SK-N-SH (cell line): ENCODE measurements at regions not wholly inside any gene's neighbourhood (a gene's known extent, or its start where the extent isn't known, plus 50 kb on each side); places are given as distances from the start of the nearest gene placed in this dataset.

Experiments
- CTCF ChIA-PET: fragments of 300-600, 350-600 bp; formaldehyde crosslinking; extraction: SDS; loops from one replicate; lab custom pipeline; 2021; lab: Yijun Ruan, JAX
- POLR2A ChIA-PET: fragments of 350-600 bp; sonication (Branson Sonifier 250); formaldehyde crosslinking; extraction: SDS; loops from one replicate; lab custom pipeline; 2020; ENCODE audit warnings: antibody characterized with exemption, inconsistent platforms; lab: Yijun Ruan, JAX
- DNase-seq: peaks from one replicate; pipeline ENCODE4 v3.0.0; 2012
- H2AFZ ChIP-seq: fragments of 200-600 bp; sonication (generic); 2 replicates; pipeline ENCODE4 v1.8.1; 2016; ENCODE audit warnings: antibody characterized with exemption, mild to moderate bottlenecking, low read depth
- H3F3A ChIP-seq: fragments of 200-600 bp; sonication (generic); replicated peaks from 2 replicates; pipeline ENCODE3; 2016; ENCODE audit warnings: antibody characterized with exemption, mild to moderate bottlenecking; ENCODE audit not compliant: insufficient read depth
- H3K27ac ChIP-seq, 2 experiments: fragments of 200-500 bp in 1 of 2; fragments of 200-600 bp in 1 of 2; sonication (Bioruptor generic) in 1 of 2; sonication (generic), shearing (Covaris generic) in 1 of 2; 2 replicates each; pipeline versions ENCODE4 v1.5.1 to v1.6.1; 2014 to 2016; ENCODE audit warnings: low read depth in 2 of 2, inconsistent platforms in 1 of 2, low read length in 1 of 2, mild to moderate bottlenecking in 1 of 2, mixed read lengths in 1 of 2
- H3K27me3 ChIP-seq: fragments of 200-600 bp; sonication (generic), shearing (Covaris generic); 2 replicates; pipeline ENCODE4 v1.6.1; 2016; ENCODE audit warnings: mixed run types; ENCODE audit not compliant: insufficient read depth
- H3K36me3 ChIP-seq, 2 experiments: fragments of 200-500 bp in 1 of 2; fragments of 200-600 bp in 1 of 2; sonication (Bioruptor generic) in 1 of 2; sonication (generic) in 1 of 2; replicated peaks in 1 of 2; 2 replicates each; pipeline versions ENCODE3 to v1.5.1; 2014 to 2016; ENCODE audit warnings: low read length in 1 of 2, mild to moderate bottlenecking in 1 of 2; ENCODE audit not compliant: insufficient read depth in 2 of 2, control insufficient read depth in 1 of 2
- H3K4me1 ChIP-seq, 2 experiments: fragments of 200-500 bp in 1 of 2; fragments of 200-600 bp in 1 of 2; sonication (Bioruptor generic) in 1 of 2; sonication (generic), shearing (Covaris generic) in 1 of 2; 2 replicates each; pipeline versions ENCODE4 v1.5.1 to v1.6.1; 2014 to 2016; ENCODE audit warnings: low read depth in 1 of 2, low read length in 1 of 2, mixed run types in 1 of 2; ENCODE audit not compliant: insufficient read depth in 2 of 2, control insufficient read depth in 1 of 2
- H3K4me2 ChIP-seq: fragments of 200-600 bp; sonication (generic), shearing (Covaris generic); 2 replicates; pipeline ENCODE4 v1.6.1; 2017; ENCODE audit warnings: mixed run types
- H3K4me3 ChIP-seq, 2 experiments: fragments of 200-500 bp in 1 of 2; fragments of 200-600 bp in 1 of 2; sonication (Bioruptor generic) in 1 of 2; sonication (generic), shearing (Covaris generic) in 1 of 2; 2 replicates each; pipeline versions ENCODE4 v1.5.1 to v1.8.1; 2014 to 2016; ENCODE audit warnings: low read depth in 2 of 2, inconsistent platforms in 1 of 2, low read length in 1 of 2, mild to moderate bottlenecking in 1 of 2, mixed read lengths in 1 of 2, moderate library complexity in 1 of 2
- H3K79me2 ChIP-seq: fragments of 200-600 bp; sonication (generic); 2 replicates; pipeline ENCODE4 v1.8.1; 2017; ENCODE audit warnings: mild to moderate bottlenecking; ENCODE audit not compliant: insufficient read depth
- H3K9ac ChIP-seq: fragments of 200-600 bp; sonication (generic); 2 replicates; pipeline ENCODE4 v1.6.1; 2017; ENCODE audit warnings: mixed run types
- H3K9me2 ChIP-seq: fragments of 200-600 bp; sonication (generic); 2 replicates; pipeline ENCODE4 v1.6.1; 2017; ENCODE audit warnings: mixed run types
- H3K9me3 ChIP-seq: fragments of 200-600 bp; sonication (generic); 2 replicates; pipeline ENCODE4 v1.6.1; 2017; ENCODE audit warnings: mixed run types, mild to moderate bottlenecking, moderate library complexity
- H4K20me1 ChIP-seq: fragments of 200-600 bp; sonication (generic); 2 replicates; pipeline ENCODE4 v1.6.1; 2017; ENCODE audit warnings: mild to moderate bottlenecking, mixed run types; ENCODE audit not compliant: insufficient read depth
- CHD2 ChIP-seq: fragments of 150-350 bp; IDR thresholded peaks from 2 replicates; pipeline ENCODE4 v1.6.1; 2018; ENCODE audit warnings: low read length; ENCODE audit not compliant: partially characterized antibody
- EP300 ChIP-seq, 2 experiments: IDR thresholded peaks; 2 replicates each; pipeline versions ENCODE4 v1.4.0 to v1.6.1; 2012; ENCODE audit warnings: borderline replicate concordance in 1 of 2, low read depth in 1 of 2, low read length in 1 of 2
- FOSL2 ChIP-seq: IDR thresholded peaks from 2 replicates; pipeline ENCODE4 v1.4.0; 2012; ENCODE audit warnings: low read depth, mild to moderate bottlenecking, moderate library complexity, borderline replicate concordance
- FOXJ3 ChIP-seq: sonication (generic); formaldehyde crosslinking; IDR thresholded peaks from 2 replicates; pipeline ENCODE4 v1.5.1; 2020; ENCODE audit warnings: mild to moderate bottlenecking, missing genetic modification reagents
- FOXM1 ChIP-seq: IDR thresholded peaks from 2 replicates; pipeline ENCODE4 v1.4.0; 2012; ENCODE audit warnings: low read depth, mild to moderate bottlenecking
- GABPA ChIP-seq: IDR thresholded peaks from 2 replicates; pipeline ENCODE4 v1.4.0; 2012; ENCODE audit warnings: low read depth, mild to moderate bottlenecking
- GATA2 ChIP-seq: sonication (generic); formaldehyde crosslinking; IDR thresholded peaks from 2 replicates; pipeline ENCODE4 v1.5.0; 2020; ENCODE audit warnings: mild to moderate bottlenecking, missing genetic modification reagents
- IRF3 ChIP-seq: fragments of 150-350 bp; IDR thresholded peaks from 2 replicates; pipeline ENCODE4 v1.6.1; 2016; ENCODE audit warnings: mild to moderate bottlenecking, low read depth, low read length
- MEF2A ChIP-seq: IDR thresholded peaks from 2 replicates; pipeline ENCODE4 v1.4.0; 2012; ENCODE audit warnings: low read depth, borderline replicate concordance
- MXI1 ChIP-seq: IDR thresholded peaks from 2 replicates; pipeline ENCODE4 v1.6.1; 2012; ENCODE audit warnings: mild to moderate bottlenecking, low read depth, low read length, improper control_type of control experiment
- NFIC ChIP-seq: IDR thresholded peaks from 2 replicates; pipeline ENCODE4 v1.4.0; 2012; ENCODE audit warnings: borderline replicate concordance
- NRF1 ChIP-seq: IDR thresholded peaks from 2 replicates; pipeline ENCODE4 v1.6.1; 2012; ENCODE audit warnings: low read depth, mild to moderate bottlenecking, low read length
- POLR2AphosphoS5 ChIP-seq: IDR thresholded peaks from 2 replicates; pipeline ENCODE4 v1.6.1; 2012; ENCODE audit warnings: low read depth, low read length
- RFX5 ChIP-seq: IDR thresholded peaks from 2 replicates; pipeline ENCODE4 v1.6.1; 2012; ENCODE audit warnings: mild to moderate bottlenecking, improper control_type of control experiment, low read length
- RXRA ChIP-seq: IDR thresholded peaks from 2 replicates; pipeline ENCODE4 v1.4.0; 2012; ENCODE audit warnings: low read depth, mild to moderate bottlenecking, borderline replicate concordance
- SIN3A ChIP-seq: IDR thresholded peaks from 2 replicates; pipeline ENCODE4 v1.6.1; 2012; ENCODE audit warnings: low read depth, mild to moderate bottlenecking, low read length, moderate library complexity, borderline replicate concordance
- SMC3 ChIP-seq: IDR thresholded peaks from 2 replicates; pipeline ENCODE4 v1.6.1; 2012; ENCODE audit warnings: low read depth, low read length, improper control_type of control experiment
- TCF12 ChIP-seq: IDR thresholded peaks from 2 replicates; pipeline ENCODE4 v1.4.0; 2012
- TEAD4 ChIP-seq: IDR thresholded peaks from 2 replicates; pipeline ENCODE4 v1.4.0; 2012; ENCODE audit warnings: mild to moderate bottlenecking, borderline replicate concordance; ENCODE audit not compliant: insufficient read depth
- USF1 ChIP-seq: IDR thresholded peaks from 2 replicates; pipeline ENCODE4 v1.4.0; 2012; ENCODE audit warnings: low read depth, borderline replicate concordance
- YY1 ChIP-seq: IDR thresholded peaks from 2 replicates; pipeline ENCODE4 v1.4.0; 2012; ENCODE audit warnings: low read depth, mild to moderate bottlenecking
- WGBS: methylation state at CpG from one replicate; pipeline ENCODE4 v1.1.6; 2017; ENCODE audit warnings: low lambda C conversion rate; 5-methylcytosine and 5-hydroxymethylcytosine counted together

GRCh38 chr15:97597801-97598200 lies 362.7 kb upstream of the ARRDC4 start:
- Histone ChIP-seq H3K79me2 (no peaks in the 10 kb centered on the region), H3K27me3 (no peaks in the 10 kb centered on the region), H3K9ac (no peak overlapping the region), H3K4me1 (no peaks in the 10 kb centered on the region), H3K9me2 (no peaks in the 10 kb centered on the region; the same call in 1 of the 2 replicates), H3F3A (no peaks in the 10 kb centered on the region), H3K4me3 (no peak overlapping the region), H3K4me2 (no peak overlapping the region), H2AFZ (no peak overlapping the region), H3K27ac (no peak overlapping the region), H3K36me3 (no peaks in the 10 kb centered on the region), H3K9me3 (no peaks in the 10 kb centered on the region), H4K20me1 (no peaks in the 10 kb centered on the region)
- no peak for DNase-seq
- no peak for TF ChIP-seq NRF1
- no peak for TF ChIP-seq CHD2
- TF ChIP-seq RFX5: no peak
- TF ChIP-seq POLR2AphosphoS5: no peak
- no peak for TF ChIP-seq MEF2A
- no peak for TF ChIP-seq NFIC
- no peak for TF ChIP-seq FOSL2
- TF ChIP-seq EP300 (IDR thresholded peaks at IDR 0.05; ENCODE audit: borderline replicate concordance in 1 of 2, low read depth in 1 of 2, low read length in 1 of 2): no peak
- TF ChIP-seq TCF12: no peak
- no peak for TF ChIP-seq GATA2
- TF ChIP-seq SMC3: no peak
- no peak for TF ChIP-seq IRF3
- TF ChIP-seq SIN3A: no peak
- no peak for TF ChIP-seq RXRA
- TF ChIP-seq GABPA: no peak
- TF ChIP-seq FOXJ3 (CRISPR knock-in tag): no peak
- TF ChIP-seq MXI1: no peak
- TF ChIP-seq TEAD4: no peak
- under 1% methylated on average over 5 of the region's 5 CpGs for WGBS
- ChIA-PET POLR2A (no interaction called here), CTCF (no interaction called here)

GRCh38 chr15:97598353-97598798 lies 362.1 kb upstream of the ARRDC4 start:
- H3K9me3 ChIP-seq: no peaks in the 10 kb centered on the region
- WGBS: 6% methylated on average over 6 of the region's 6 CpGs
- H2AFZ ChIP-seq: no peak overlapping the region
- CTCF ChIA-PET: no interaction called here
- no peak overlapping the region for H3K4me3 ChIP-seq
- H3K9me2 ChIP-seq: no peaks in the 10 kb centered on the region; the same call in 1 of the 2 replicates
- no peaks in the 10 kb centered on the region for H4K20me1 ChIP-seq
- no peak overlapping the region for H3K4me2 ChIP-seq
- DNase-seq: no peak
- no peak for TF ChIP-seq FOXM1
- no peak for TF ChIP-seq YY1
- no peak for TF ChIP-seq GATA2
- TF ChIP-seq SIN3A: no peak
- TF ChIP-seq USF1: no peak
- no peak for TF ChIP-seq NFIC
- no peaks in the 10 kb centered on the region for H3F3A ChIP-seq
- H3K36me3 ChIP-seq: no peaks in the 10 kb centered on the region
- no peak overlapping the region for H3K9ac ChIP-seq
- H3K79me2 ChIP-seq: no peaks in the 10 kb centered on the region
- H3K27ac ChIP-seq: no peak overlapping the region
- H3K4me1 ChIP-seq: no peaks in the 10 kb centered on the region
- POLR2A ChIA-PET: no interaction called here
- H3K27me3 ChIP-seq: no peaks in the 10 kb centered on the region
